OCI-LY3 (cell line): ENCODE measurements at regions not wholly inside any gene's neighbourhood (a gene's known extent, or its start where the extent isn't known, plus 50 kb on each side); places are given as distances from the start of the nearest gene placed in this dataset.

Experiments used
- H2AFZ ChIP-seq: fragments of 200-600, 300-600 bp; shearing (Covaris generic); 2 replicates; pipeline ENCODE4 v1.6.0; 2014; ENCODE audit warnings: antibody characterized with exemption, low read depth, low read length
- H3K27ac ChIP-seq: fragments of 200-600, 300-600 bp; sonication (generic); 2 replicates; pipeline ENCODE4 v1.5.1; 2014; ENCODE audit warnings: mild to moderate bottlenecking, low read length, moderate library complexity, mixed read lengths
- H3K27me3 ChIP-seq: fragments of 200-600, 300-600 bp; sonication (generic); 2 replicates; pipeline ENCODE4 v1.6.1; 2014; ENCODE audit warnings: low read depth, low read length, mixed read lengths
- H3K36me3 ChIP-seq: fragments of 200-600, 300-600 bp; sonication (generic); replicated peaks from 2 replicates; pipeline ENCODE3; 2014; ENCODE audit warnings: low read depth, low read length, mixed read lengths
- H3K4me1 ChIP-seq: fragments of 300-600, 200-600 bp; sonication (generic); 2 replicates; pipeline ENCODE4 v1.6.1; 2014; ENCODE audit warnings: low read length, mixed read lengths
- H3K4me2 ChIP-seq: fragments of 200-600, 300-600 bp; sonication (generic); 2 replicates; pipeline ENCODE4 v1.6.1; 2014; ENCODE audit warnings: low read length, mixed read lengths
- H3K4me3 ChIP-seq: fragments of 300-600, 200-600 bp; sonication (generic); 2 replicates; pipeline ENCODE4 v1.5.1; 2014; ENCODE audit warnings: antibody characterized with exemption, mild to moderate bottlenecking, low read length, moderate library complexity
- H3K79me2 ChIP-seq: fragments of 300-600, 200-600 bp; shearing (Covaris generic); 2 replicates; pipeline ENCODE4 v1.6.1; 2014; ENCODE audit warnings: mild to moderate bottlenecking, low read length, mixed read lengths
- H3K9ac ChIP-seq: fragments of 300-600, 200-600 bp; shearing (Covaris generic); 2 replicates; pipeline ENCODE4 v1.6.0; 2014; ENCODE audit warnings: mild to moderate bottlenecking, low read length, moderate library complexity
- H3K9me3 ChIP-seq: fragments of 200-600, 300-600 bp; shearing (Covaris generic); 2 replicates; pipeline ENCODE4 v1.6.1; 2014; ENCODE audit warnings: low read length, mixed read lengths; ENCODE audit not compliant: insufficient read depth
- H4K20me1 ChIP-seq: fragments of 200-600, 300-600 bp; sonication (generic); 2 replicates; pipeline ENCODE4 v1.6.1; 2016; ENCODE audit warnings: low read length, mixed read lengths; ENCODE audit not compliant: insufficient read depth
- CTCF ChIP-seq: fragments of 200-600, 300-600 bp; sonication (generic); IDR thresholded peaks from 2 replicates; pipeline ENCODE4 v1.5.1; 2014; ENCODE audit warnings: antibody characterized with exemption, low read length, low read depth
- EZH2phosphoT487 ChIP-seq: fragments of 200-600 bp; shearing (Covaris generic); IDR thresholded peaks from 2 replicates; pipeline ENCODE4 v1.6.1; 2018; ENCODE audit warnings: antibody characterized with exemption, mixed run types, low read depth

- no peak overlapping the region for H3K9ac ChIP-seq
- no peak overlapping the region for H2AFZ ChIP-seq
- no peak for TF ChIP-seq CTCF
- TF ChIP-seq EZH2phosphoT487, result no peak
- no peak overlapping the region for H3K4me2 ChIP-seq
- no peaks in the 10 kb centered on the region for H3K36me3 ChIP-seq
- H3K79me2 ChIP-seq, result no peaks in the 10 kb centered on the region
- H3K27ac ChIP-seq, result no peak overlapping the region
- no peaks in the 10 kb centered on the region for H4K20me1 ChIP-seq
- no peaks in the 10 kb centered on the region for H3K9me3 ChIP-seq
- no peaks in the 10 kb centered on the region for H3K4me1 ChIP-seq
- no peak overlapping the region for H3K4me3 ChIP-seq
- H3K27me3 ChIP-seq, result no peaks in the 10 kb centered on the region
These were observed 379.0 kb downstream of the FOXO1 start for GRCh38 chr13:40287428-40287827.

GRCh38 chr13:40288259-40288658 lies 378.2 kb downstream of the FOXO1 start:
- Histone ChIP-seq H3K9me3 (no peaks in the 10 kb centered on the region), H3K27ac (no peak overlapping the region), H3K9ac (no peak overlapping the region), H3K79me2 (no peaks in the 10 kb centered on the region), H3K4me2 (no peak overlapping the region), H3K27me3 (no peaks in the 10 kb centered on the region), H2AFZ (no peak overlapping the region), H3K36me3 (no peaks in the 10 kb centered on the region), H3K4me1 (no peaks in the 10 kb centered on the region), H3K4me3 (no peak overlapping the region), H4K20me1 (no peaks in the 10 kb centered on the region)
- TF ChIP-seq EZH2phosphoT487 (no peak), CTCF (no peak)

- no peak for TF ChIP-seq CTCF
- TF ChIP-seq EZH2phosphoT487, result no peak
- Histone ChIP-seq H3K36me3 (no peaks in the 10 kb centered on the region), H3K4me1 (no peaks in the 10 kb centered on the region), H3K27ac (no peak overlapping the region), H3K27me3 (no peaks in the 10 kb centered on the region), H4K20me1 (no peaks in the 10 kb centered on the region), H3K4me2 (no peak overlapping the region), H3K79me2 (no peaks in the 10 kb centered on the region), H2AFZ (no peak overlapping the region), H3K4me3 (no peak overlapping the region), H3K9ac (no peak overlapping the region), H3K9me3 (peaks cover 4% of the 10 kb centered on the region; the same call in 1 of the 2 replicates)
These were observed 375.7 kb downstream of the FOXO1 start for GRCh38 chr13:40290758-40291157.

GRCh38 chr13:40292108-40292507 lies 374.3 kb downstream of the FOXO1 start:
- no peak overlapping the region for H2AFZ ChIP-seq
- no peak overlapping the region for H3K4me3 ChIP-seq
- H3K27ac ChIP-seq, result no peak overlapping the region
- no peaks in the 10 kb centered on the region for H3K4me1 ChIP-seq
- TF ChIP-seq CTCF, result no peak
- H3K36me3 ChIP-seq, result no peaks in the 10 kb centered on the region
- no peaks in the 10 kb centered on the region for H3K79me2 ChIP-seq
- H4K20me1 ChIP-seq, result no peaks in the 10 kb centered on the region
- no peaks in the 10 kb centered on the region for H3K27me3 ChIP-seq
- H3K9me3 ChIP-seq, result peaks cover 14% of the 10 kb centered on the region
- H3K9ac ChIP-seq, result no peak overlapping the region
- no peak overlapping the region for H3K4me2 ChIP-seq
